ENCODE measurements at regions not wholly inside any gene's neighbourhood (a gene's known extent, or its start where the extent isn't known, plus 50 kb on each side); places are given as distances from the start of the nearest gene placed in this dataset.

GRCh38 chr22:23504516-23504915, 75.6 kb downstream of the IGLL1 start:
- TF ChIP-seq, protein P1, sequence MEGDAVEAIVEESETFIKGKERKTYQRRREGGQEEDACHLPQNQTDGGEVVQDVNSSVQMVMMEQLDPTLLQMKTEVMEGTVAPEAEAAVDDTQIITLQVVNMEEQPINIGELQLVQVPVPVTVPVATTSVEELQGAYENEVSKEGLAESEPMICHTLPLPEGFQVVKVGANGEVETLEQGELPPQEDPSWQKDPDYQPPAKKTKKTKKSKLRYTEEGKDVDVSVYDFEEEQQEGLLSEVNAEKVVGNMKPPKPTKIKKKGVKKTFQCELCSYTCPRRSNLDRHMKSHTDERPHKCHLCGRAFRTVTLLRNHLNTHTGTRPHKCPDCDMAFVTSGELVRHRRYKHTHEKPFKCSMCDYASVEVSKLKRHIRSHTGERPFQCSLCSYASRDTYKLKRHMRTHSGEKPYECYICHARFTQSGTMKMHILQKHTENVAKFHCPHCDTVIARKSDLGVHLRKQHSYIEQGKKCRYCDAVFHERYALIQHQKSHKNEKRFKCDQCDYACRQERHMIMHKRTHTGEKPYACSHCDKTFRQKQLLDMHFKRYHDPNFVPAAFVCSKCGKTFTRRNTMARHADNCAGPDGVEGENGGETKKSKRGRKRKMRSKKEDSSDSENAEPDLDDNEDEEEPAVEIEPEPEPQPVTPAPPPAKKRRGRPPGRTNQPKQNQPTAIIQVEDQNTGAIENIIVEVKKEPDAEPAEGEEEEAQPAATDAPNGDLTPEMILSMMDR (IDR thresholded peaks at IDR 0.05) = no peak

DNA sequence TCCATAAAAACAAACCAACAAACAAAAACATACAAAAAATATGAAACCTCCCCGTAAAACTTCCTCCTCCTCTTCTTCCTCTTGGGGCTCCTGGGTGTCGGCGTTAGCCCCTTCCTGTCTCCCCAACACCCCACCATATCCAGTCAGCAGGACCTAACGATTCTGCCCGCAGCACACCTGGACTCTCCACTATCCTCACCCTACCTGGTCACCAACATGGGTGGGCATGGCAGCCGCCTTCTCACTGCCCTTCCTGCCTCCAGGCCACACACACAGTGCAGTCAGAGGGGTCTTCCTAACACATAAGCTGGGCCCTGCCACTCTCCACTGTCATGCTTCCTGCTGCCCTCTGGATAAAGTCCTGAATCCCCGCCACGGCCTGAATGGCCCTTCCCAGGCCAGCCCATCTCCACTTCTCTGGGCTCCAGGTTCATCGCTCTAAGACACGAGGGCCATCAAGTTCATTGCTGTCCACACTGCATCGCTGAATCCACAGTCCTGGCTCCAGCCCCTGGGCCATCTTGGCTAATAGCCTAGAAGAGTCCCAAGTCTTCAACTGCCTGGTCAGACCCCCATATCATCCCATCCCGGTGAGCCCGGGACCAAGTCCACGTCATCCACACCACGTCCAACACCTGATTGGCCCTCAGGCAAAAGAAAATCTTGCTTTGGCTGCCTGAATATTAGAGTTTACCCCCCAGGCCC, 76.2 kb downstream of the IGLL1 start:
- TF ChIP-seq, protein P1 (IDR thresholded peaks at IDR 0.05) = no peak

GRCh38 chr22:23503142-23503541, 76.9 kb downstream of the IGLL1 start:
- TF ChIP-seq, protein P1 (IDR thresholded peaks at IDR 0.05) = no peak

DNA sequence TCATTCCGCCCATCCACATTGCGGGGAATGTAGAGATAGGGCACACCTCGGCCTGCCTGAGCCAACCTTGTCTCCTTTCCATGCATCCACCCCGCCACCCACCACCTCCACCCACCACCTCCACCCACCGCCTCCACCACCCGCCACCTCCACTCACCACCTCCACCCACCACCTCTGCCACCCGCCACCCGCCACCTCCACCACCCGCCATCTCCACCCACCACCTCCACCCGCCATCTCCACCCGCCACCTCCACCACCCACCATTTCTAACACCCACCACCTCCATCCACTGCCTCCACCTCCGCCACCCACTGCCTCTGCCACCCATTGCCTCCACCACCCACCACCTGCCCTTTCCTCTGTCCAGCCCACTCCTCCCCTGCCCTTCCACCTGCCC, 78.4 kb downstream of the IGLL1 start:
- TF ChIP-seq, protein P1 (IDR thresholded peaks at IDR 0.05) = no peak

GRCh38 chr22:23501261-23501619, 78.8 kb downstream of the IGLL1 start:
- TF ChIP-seq, protein P1 (IDR thresholded peaks at IDR 0.05) = no peak

- TF ChIP-seq, protein P1 (IDR thresholded peaks at IDR 0.05) = no peak
Observed at GRCh38 chr22:23500508-23501260, 79.4 kb downstream of the IGLL1 start.

GRCh38 chr22:23499845-23500500, 80.1 kb downstream of the IGLL1 start:
- TF ChIP-seq, protein P1 (IDR thresholded peaks at IDR 0.05) = no peak

Data from LNCAP (cell line).